ENCODE measurements at regions not wholly inside any gene's neighbourhood (a gene's known extent, or its start where the extent isn't known, plus 50 kb on each side); places are given as distances from the start of the nearest gene placed in this dataset.

DNA sequence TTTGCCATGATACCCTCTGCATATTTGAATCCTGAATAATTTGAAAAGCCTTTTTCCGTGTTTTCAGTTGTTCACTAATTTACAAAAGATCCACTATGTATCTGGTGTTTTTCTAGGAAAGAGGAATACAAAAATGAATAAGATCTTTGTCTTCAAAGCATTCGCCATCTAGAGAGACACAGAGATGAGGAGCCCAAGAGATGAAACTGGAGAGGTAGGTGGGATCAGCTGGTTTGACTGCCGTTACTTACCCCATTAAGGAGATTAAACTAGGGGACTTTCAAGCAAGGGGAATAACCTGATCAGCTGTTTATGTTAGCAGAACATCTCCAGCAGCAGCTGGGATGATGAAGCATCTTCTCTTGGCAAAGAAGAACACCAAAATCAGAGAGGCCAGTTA lies 150.2 kb upstream of the SATB2 start:
- Mint-ChIP-seq H3K36me3 (ENCODE audit: insufficient read depth, unreplicated experiment) (no peaks in the 10 kb centered on the region), H3K27ac (ENCODE audit: unreplicated experiment) (no peak overlapping the region), H3K4me1 (ENCODE audit: low read depth, unreplicated experiment) (no peaks in the 10 kb centered on the region), H3K9me3 (ENCODE audit: low read depth, unreplicated experiment) (no peaks in the 10 kb centered on the region), H3K27me3 (ENCODE audit: unreplicated experiment) (no peaks in the 10 kb centered on the region), H3K4me3 (ENCODE audit: low read depth, unreplicated experiment) (no peak overlapping the region)
- TF ChIP-seq CTCF (IDR thresholded peaks at IDR 0.05; ENCODE audit: unreplicated experiment), result no peak
- intact Hi-C loops (cut with micrococcal nuclease; ENCODE audit: unreplicated experiment), result no loop called here
- no TSS peak for BruUV-seq (replicated peaks)
- no peak for DNase-seq
- CTCF ChIA-PET, result interaction anchor here (0.6 kb wide), 1 partner anchor 1437 kb away, joined by 4 read pairs; no protein-coding TSS in a partner anchor

GRCh38 chr2:199606193-199606780 lies 148.5 kb upstream of the SATB2 start:
- CTCF ChIA-PET, result interaction anchor here (1.2 kb wide), 1 partner anchor 9 kb away, joined by 3 read pairs; no protein-coding TSS in a partner anchor
- no peaks in the 10 kb centered on the region for H3K27me3 Mint-ChIP-seq (ENCODE audit: unreplicated experiment)
- peak; percentile 20 for TF ChIP-seq CTCF (IDR thresholded peaks at IDR 0.05; ENCODE audit: unreplicated experiment)
- no peak overlapping the region for H3K4me3 Mint-ChIP-seq (ENCODE audit: low read depth, unreplicated experiment)
- intact Hi-C loops (cut with micrococcal nuclease; ENCODE audit: unreplicated experiment), result no loop called here
- H3K27ac Mint-ChIP-seq (ENCODE audit: unreplicated experiment), result no peak overlapping the region
- H3K36me3 Mint-ChIP-seq (ENCODE audit: insufficient read depth, unreplicated experiment), result no peaks in the 10 kb centered on the region
- BruUV-seq (replicated peaks), result no TSS peak
- no peak for DNase-seq
- H3K9me3 Mint-ChIP-seq (ENCODE audit: low read depth, unreplicated experiment), result no peaks in the 10 kb centered on the region
- no peaks in the 10 kb centered on the region for H3K4me1 Mint-ChIP-seq (ENCODE audit: low read depth, unreplicated experiment)

DNA sequence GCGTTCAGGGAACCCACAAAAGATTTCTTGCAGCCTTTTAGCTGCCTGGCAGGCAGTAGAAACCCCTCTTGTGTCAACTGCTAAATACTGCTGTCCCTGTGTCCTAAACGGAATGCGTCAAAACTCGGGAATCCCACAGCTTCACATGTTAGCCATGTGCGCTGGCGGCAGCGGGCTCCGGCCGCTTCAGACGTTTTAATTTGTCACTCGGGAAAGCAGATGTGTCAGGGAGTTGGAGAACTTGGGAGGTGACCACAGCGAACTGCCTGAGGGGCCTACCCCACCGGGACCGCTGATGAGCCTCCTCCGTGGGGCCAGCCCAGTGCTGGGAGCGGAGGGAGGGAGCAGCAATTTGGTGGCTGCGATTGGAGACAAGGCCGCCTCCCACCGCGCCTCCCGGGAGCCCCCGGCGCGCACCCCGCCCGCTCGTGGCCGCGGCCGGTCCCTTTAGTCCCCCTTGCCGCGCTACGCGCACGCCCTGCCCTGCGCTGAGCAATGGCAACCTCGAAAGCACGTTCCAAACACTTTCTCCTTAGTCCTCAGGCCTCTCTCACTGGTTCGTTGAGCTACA lies 146.1 kb upstream of the SATB2 start:
- no TSS peak for BruUV-seq (replicated peaks)
- no peaks in the 10 kb centered on the region for H3K36me3 Mint-ChIP-seq (ENCODE audit: insufficient read depth, unreplicated experiment)
- no peaks in the 10 kb centered on the region for H3K4me1 Mint-ChIP-seq (ENCODE audit: low read depth, unreplicated experiment)
- H3K27me3 Mint-ChIP-seq (ENCODE audit: unreplicated experiment), result peaks cover 8% of the 10 kb centered on the region
- no peaks in the 10 kb centered on the region for H3K9me3 Mint-ChIP-seq (ENCODE audit: low read depth, unreplicated experiment)
- intact Hi-C loops (cut with micrococcal nuclease; ENCODE audit: unreplicated experiment), result loop anchor here (2.0 kb wide), 1 partner anchor 135 kb away; no protein-coding TSS in a partner anchor
- H3K4me3 Mint-ChIP-seq (ENCODE audit: low read depth, unreplicated experiment), result no peak overlapping the region
- no peak for TF ChIP-seq CTCF (IDR thresholded peaks at IDR 0.05; ENCODE audit: unreplicated experiment)
- no peak overlapping the region for H3K27ac Mint-ChIP-seq (ENCODE audit: unreplicated experiment)
- CTCF ChIA-PET, result no interaction called here
- no peak for DNase-seq

DNA sequence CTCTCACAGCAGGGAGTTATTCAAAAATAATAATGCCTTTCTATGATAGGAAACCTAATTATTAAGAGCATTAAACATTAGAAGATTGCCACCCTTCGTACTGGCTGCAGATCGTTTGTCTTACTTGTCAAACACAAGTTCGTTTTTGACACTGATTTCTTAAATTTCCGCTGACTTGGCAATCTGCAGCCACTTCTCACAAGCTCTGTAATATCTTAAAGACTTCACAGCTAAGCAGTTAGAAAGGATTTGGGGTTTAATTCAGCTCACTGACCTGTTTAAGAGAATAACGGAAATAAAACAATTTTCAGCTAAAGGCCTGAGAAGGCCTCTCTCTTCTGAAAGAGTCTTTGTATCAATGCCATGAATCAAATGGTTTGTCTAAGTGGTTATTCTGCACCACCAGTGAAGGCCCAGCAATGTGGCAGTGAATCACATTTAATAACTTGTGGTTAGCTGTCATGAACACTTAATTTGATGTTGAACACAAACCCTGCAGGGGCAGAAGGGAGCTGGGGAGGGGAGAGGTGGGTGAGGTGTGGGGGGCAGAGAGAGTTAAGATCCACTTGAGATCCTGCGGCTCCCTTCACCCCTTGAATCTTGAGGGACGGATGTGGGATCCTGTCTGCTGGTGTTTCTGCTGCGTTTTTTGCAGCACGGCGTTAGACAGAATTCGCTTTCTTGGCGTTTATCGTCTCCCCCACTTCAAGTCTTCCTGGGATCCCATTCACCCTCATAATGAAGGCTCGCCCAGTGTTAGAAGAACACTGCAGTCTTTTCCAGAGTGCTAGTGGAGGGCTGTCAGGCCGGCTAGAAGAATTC lies 145.4 kb upstream of the SATB2 start:
- Mint-ChIP-seq H3K27me3 (ENCODE audit: unreplicated experiment) (peaks cover 15% of the 10 kb centered on the region), H3K9me3 (ENCODE audit: low read depth, unreplicated experiment) (no peaks in the 10 kb centered on the region), H3K36me3 (ENCODE audit: insufficient read depth, unreplicated experiment) (no peaks in the 10 kb centered on the region), H3K27ac (ENCODE audit: unreplicated experiment) (no peak overlapping the region), H3K4me3 (ENCODE audit: low read depth, unreplicated experiment) (no peak overlapping the region), H3K4me1 (ENCODE audit: low read depth, unreplicated experiment) (no peaks in the 10 kb centered on the region)
- CTCF ChIA-PET, result no interaction called here
- BruUV-seq (replicated peaks), result no TSS peak
- intact Hi-C loops (cut with micrococcal nuclease; ENCODE audit: unreplicated experiment), result loop anchor here (2.0 kb wide), 1 partner anchor 136 kb away; no protein-coding TSS in a partner anchor
- no peak for TF ChIP-seq CTCF (IDR thresholded peaks at IDR 0.05; ENCODE audit: unreplicated experiment)
- DNase-seq, result no peak

Data from Calu3 (cell line).